Breast epithelium (tissue), 4 donors: ENCODE measurements at regions not wholly inside any gene's neighbourhood (a gene's known extent, or its start where the extent isn't known, plus 50 kb on each side); places are given as distances from the start of the nearest gene placed in this dataset.

Source experiments
- DNase-seq, 2 donors: peaks; one replicate each; pipeline ENCODE4 v3.0.0-alpha.2; 2019; ENCODE audit warnings: low spot score in 2 of 2
- H3K27ac ChIP-seq, 2 donors: fragments of 200-600 bp; sonication (generic) in 1 of 2; one replicate each; pipeline ENCODE4 v1.5.1; 2016 to 2019; ENCODE audit warnings: mild to moderate bottlenecking in 1 of 2
- H3K27me3 ChIP-seq, 2 donors: fragments of 200-600 bp; sonication (generic) in 1 of 2; one replicate each; pipeline versions ENCODE4 v1.5.1 to v1.6.0; 2017 to 2019; ENCODE audit warnings: control low read depth in 1 of 2, mild to moderate bottlenecking in 1 of 2
- H3K36me3 ChIP-seq: fragments of 200-600 bp; one replicate; pipeline ENCODE4 v1.5.1; 2019
- H3K4me1 ChIP-seq, 2 donors: fragments of 200-600 bp; sonication (generic); one replicate each; pipeline ENCODE4 v1.5.1; 2016 to 2019; ENCODE audit warnings: control low read depth in 1 of 2
- H3K4me3 ChIP-seq, 3 donors: fragments of 200-600 bp; sonication (generic); 1 replicate in 2 of 3; 2 replicates in 1 of 3; pipeline ENCODE4 v1.5.1; 2016 to 2019; ENCODE audit warnings: mild to moderate bottlenecking in 3 of 3, moderate library complexity in 2 of 3
- H3K9me3 ChIP-seq, 2 donors: fragments of 200-600 bp; sonication (generic) in 1 of 2; one replicate each; pipeline ENCODE4 v1.5.1; 2016 to 2019; ENCODE audit warnings: control low read depth in 1 of 2
- POLR2A ChIP-seq: fragments of 450-650 bp; IDR thresholded peaks from one replicate; pipeline ENCODE4 v1.6.1; 2016; ENCODE audit warnings: antibody characterized with exemption, mild to moderate bottlenecking, moderate library complexity
- POLR2AphosphoS5 ChIP-seq, 3 donors: sonication (generic); formaldehyde crosslinking; IDR thresholded peaks; one replicate each; pipeline ENCODE4 v1.6.1; 2017; ENCODE audit warnings: antibody characterized with exemption in 3 of 3
- intact Hi-C: fragments of 100-400 bp; cut with DNase I; formaldehyde crosslinking; loops from one replicate; pipeline ENCODE4 v1.15.1; 2023; ENCODE audit warnings: low total_unique reads
- TF ChIP-seq, protein P1 (sequence below), 3 donors: fragments of 450-650 bp; IDR thresholded peaks; one replicate each; pipeline ENCODE4 v1.5.1; 2016 to 2017; ENCODE audit warnings: antibody characterized with exemption in 3 of 3, mild to moderate bottlenecking in 3 of 3, moderate library complexity in 3 of 3

GRCh38 chr1:113231866-113232265, 158.4 kb upstream of the MAGI3 start:
- no peak overlapping the region for H3K27ac ChIP-seq
- H3K27me3 ChIP-seq: no peaks in the 10 kb centered on the region
- no peaks in the 10 kb centered on the region for H3K4me1 ChIP-seq
- no peak for TF ChIP-seq POLR2AphosphoS5 (IDR thresholded peaks at IDR 0.05)
- TF ChIP-seq, protein P1, sequence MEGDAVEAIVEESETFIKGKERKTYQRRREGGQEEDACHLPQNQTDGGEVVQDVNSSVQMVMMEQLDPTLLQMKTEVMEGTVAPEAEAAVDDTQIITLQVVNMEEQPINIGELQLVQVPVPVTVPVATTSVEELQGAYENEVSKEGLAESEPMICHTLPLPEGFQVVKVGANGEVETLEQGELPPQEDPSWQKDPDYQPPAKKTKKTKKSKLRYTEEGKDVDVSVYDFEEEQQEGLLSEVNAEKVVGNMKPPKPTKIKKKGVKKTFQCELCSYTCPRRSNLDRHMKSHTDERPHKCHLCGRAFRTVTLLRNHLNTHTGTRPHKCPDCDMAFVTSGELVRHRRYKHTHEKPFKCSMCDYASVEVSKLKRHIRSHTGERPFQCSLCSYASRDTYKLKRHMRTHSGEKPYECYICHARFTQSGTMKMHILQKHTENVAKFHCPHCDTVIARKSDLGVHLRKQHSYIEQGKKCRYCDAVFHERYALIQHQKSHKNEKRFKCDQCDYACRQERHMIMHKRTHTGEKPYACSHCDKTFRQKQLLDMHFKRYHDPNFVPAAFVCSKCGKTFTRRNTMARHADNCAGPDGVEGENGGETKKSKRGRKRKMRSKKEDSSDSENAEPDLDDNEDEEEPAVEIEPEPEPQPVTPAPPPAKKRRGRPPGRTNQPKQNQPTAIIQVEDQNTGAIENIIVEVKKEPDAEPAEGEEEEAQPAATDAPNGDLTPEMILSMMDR (IDR thresholded peaks at IDR 0.05): no peak
- TF ChIP-seq POLR2A: no peak
- intact Hi-C loops: no loop called here
- no peaks in the 10 kb centered on the region for H3K36me3 ChIP-seq
- DNase-seq: no peak
- H3K9me3 ChIP-seq: no peaks in the 10 kb centered on the region
- no peak overlapping the region for H3K4me3 ChIP-seq

GRCh38 chr1:113233441-113233840, 156.9 kb upstream of the MAGI3 start:
- no peak for DNase-seq
- Histone ChIP-seq H3K4me3 (no peak overlapping the region), H3K27ac (no peak overlapping the region), H3K27me3 (no peaks in the 10 kb centered on the region), H3K4me1 (no peaks in the 10 kb centered on the region), H3K36me3 (no peaks in the 10 kb centered on the region), H3K9me3 (no peaks in the 10 kb centered on the region)
- intact Hi-C loops: no loop called here
- TF ChIP-seq POLR2AphosphoS5 (IDR thresholded peaks at IDR 0.05) (no peak), POLR2A (no peak)
- TF ChIP-seq, protein P1 (IDR thresholded peaks at IDR 0.05): no peak

GRCh38 chr1:113241237-113241636, 149.1 kb upstream of the MAGI3 start:
- H3K9me3 ChIP-seq: no peaks in the 10 kb centered on the region
- no peak for DNase-seq

DNA sequence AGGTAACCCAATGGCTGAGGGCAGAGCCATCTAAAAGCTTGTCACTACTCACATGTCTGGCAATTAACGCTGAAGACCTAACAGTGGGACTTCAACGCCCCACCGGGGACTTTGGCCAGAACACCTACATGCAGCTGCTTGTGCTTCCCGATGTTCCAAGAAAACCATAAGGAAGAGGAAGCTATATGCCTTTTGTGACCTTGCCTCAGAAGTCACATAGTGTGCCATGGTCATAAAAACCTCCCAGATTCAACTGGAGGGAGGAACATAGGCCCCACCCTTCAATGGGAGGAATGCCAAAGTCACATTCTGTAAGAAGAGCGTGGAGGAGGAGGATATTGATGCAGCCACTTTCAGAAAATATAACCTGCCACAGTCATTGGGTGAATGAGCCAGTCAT, 147.8 kb upstream of the MAGI3 start:
- Histone ChIP-seq H3K36me3 (no peaks in the 10 kb centered on the region), H3K4me1 (no peaks in the 10 kb centered on the region), H3K27ac (no peak overlapping the region), H3K4me3 (no peak overlapping the region), H3K27me3 (no peaks in the 10 kb centered on the region), H3K9me3 (no peaks in the 10 kb centered on the region)
- no peak for DNase-seq
- intact Hi-C loops: no loop called here
- TF ChIP-seq POLR2A (no peak), POLR2AphosphoS5 (IDR thresholded peaks at IDR 0.05) (no peak)
- TF ChIP-seq, protein P1 (IDR thresholded peaks at IDR 0.05): no peak

More at GRCh38 chr1:113241237-113241636, 149.1 kb upstream of the MAGI3 start:
- Histone ChIP-seq H3K27ac (no peak overlapping the region), H3K27me3 (no peaks in the 10 kb centered on the region), H3K4me3 (no peak overlapping the region), H3K4me1 (no peaks in the 10 kb centered on the region), H3K36me3 (no peaks in the 10 kb centered on the region)
- TF ChIP-seq, protein P1 (IDR thresholded peaks at IDR 0.05): no peak
- no peak for TF ChIP-seq POLR2A
- TF ChIP-seq POLR2AphosphoS5 (IDR thresholded peaks at IDR 0.05): no peak
- intact Hi-C loops: no loop called here

GRCh38 chr1:113243529-113243928, 146.8 kb upstream of the MAGI3 start:
- Histone ChIP-seq H3K9me3 (no peaks in the 10 kb centered on the region), H3K4me1 (peaks cover 0 to 5% of the 10 kb centered on the region in 2 donors), H3K27ac (no peak overlapping the region), H3K4me3 (no peak overlapping the region), H3K36me3 (no peaks in the 10 kb centered on the region), H3K27me3 (no peaks in the 10 kb centered on the region)
- TF ChIP-seq POLR2AphosphoS5 (IDR thresholded peaks at IDR 0.05): no peak
- TF ChIP-seq POLR2A: no peak
- TF ChIP-seq, protein P1 (IDR thresholded peaks at IDR 0.05): no peak
- intact Hi-C loops: no loop called here
- DNase-seq: no peak
